IMR-90 (cell line): ENCODE measurements at regions not wholly inside any gene's neighbourhood (a gene's known extent, or its start where the extent isn't known, plus 50 kb on each side); places are given as distances from the start of the nearest gene placed in this dataset.

Experiments used
- ATAC-seq: fragments of 200-7000 bp; cut with Tn5 transposase; 2 replicates; pipeline ENCODE4 v1.9.1; 2020; ENCODE audit warnings: low read depth, mild to moderate bottlenecking, moderate library complexity
- BruUV-seq: library from RNA; stranded (reverse); fragments of 400-500 nt; replicated peaks from 2 replicates; lab custom pipeline; 2021; lab: Mats Ljungman, UMichigan
- CTCF ChIA-PET: fragments of 300-600 bp; formaldehyde crosslinking; extraction: SDS; loops from one replicate; lab custom pipeline; 2021; ENCODE audit warnings: antibody characterized with exemption; lab: Yijun Ruan, JAX
- POLR2A ChIA-PET: fragments of 300-600 bp; sonication (Branson Sonifier 250); formaldehyde crosslinking; loops from one replicate; lab custom pipeline; 2022; ENCODE audit warnings: antibody characterized with exemption; ENCODE audit not compliant: unreplicated experiment; lab: Charles Lee
- DNase-seq: peaks from one replicate; pipeline ENCODE4 v3.0.0; 2013
- H2AFZ ChIP-seq: replicated peaks from 2 replicates; pipeline ENCODE3; 2013; ENCODE audit warnings: low read length, mild to moderate bottlenecking; ENCODE audit not compliant: poor library complexity
- H2AK5ac ChIP-seq: 2 replicates; pipeline ENCODE4 v1.6.1; 2013; ENCODE audit warnings: low read depth, low read length, inconsistent platforms
- H2AK9ac ChIP-seq: replicated peaks from 2 replicates; pipeline ENCODE3; 2013; ENCODE audit warnings: mild to moderate bottlenecking, low read depth, low read length, moderate library complexity; ENCODE audit not compliant: poor library complexity
- H2BK120ac ChIP-seq: 2 replicates; pipeline ENCODE4 v1.6.1; 2013; ENCODE audit warnings: low read depth, low read length, inconsistent platforms
- H2BK15ac ChIP-seq: 3 replicates; pipeline ENCODE4 v1.6.1; 2013; ENCODE audit warnings: low read depth, low read length, inconsistent platforms
- H2BK20ac ChIP-seq: 2 replicates; pipeline ENCODE4 v1.6.1; 2013; ENCODE audit warnings: low read depth, mild to moderate bottlenecking, inconsistent platforms, low read length, moderate library complexity
- H2BK5ac ChIP-seq: 2 replicates; pipeline ENCODE4 v1.6.1; 2013; ENCODE audit warnings: mild to moderate bottlenecking, low read depth, low read length, inconsistent platforms; ENCODE audit not compliant: poor library complexity, severe bottlenecking
- H3K14ac ChIP-seq: replicated peaks from 2 replicates; pipeline ENCODE4 v1.6.1; 2013; ENCODE audit warnings: low read depth, low read length, inconsistent platforms
- H3K18ac ChIP-seq: 2 replicates; pipeline ENCODE4 v1.6.1; 2013; ENCODE audit warnings: low read depth, low read length, control low read depth
- H3K23ac ChIP-seq: 2 replicates; pipeline ENCODE4 v1.6.1; 2013; ENCODE audit warnings: low read depth, low read length, inconsistent platforms
- H3K27ac ChIP-seq: 2 replicates; pipeline ENCODE4 v1.5.1; 2013; ENCODE audit warnings: mild to moderate bottlenecking, control low read depth, low read length; ENCODE audit not compliant: insufficient read depth
- H3K27me3 ChIP-seq: 2 replicates; pipeline ENCODE4 v1.6.1; 2013; ENCODE audit warnings: low read length; ENCODE audit not compliant: control insufficient read depth, insufficient read depth
- H3K36me3 ChIP-seq: 2 replicates; pipeline ENCODE4 v1.6.1; 2013; ENCODE audit warnings: low read length, mixed read lengths; ENCODE audit not compliant: control insufficient read depth, insufficient read depth
- H3K4ac ChIP-seq: 2 replicates; pipeline ENCODE4 v1.6.1; 2013; ENCODE audit warnings: low read depth, low read length, inconsistent platforms
- H3K4me1 ChIP-seq: 2 replicates; pipeline ENCODE4 v1.6.1; 2013; ENCODE audit warnings: low read length, mixed read lengths; ENCODE audit not compliant: control insufficient read depth, insufficient read depth
- H3K4me2 ChIP-seq: 2 replicates; pipeline ENCODE4 v1.6.1; 2013; ENCODE audit warnings: low read depth, mild to moderate bottlenecking, control low read depth, low read length, moderate library complexity
- H3K4me3 ChIP-seq: 2 replicates; pipeline ENCODE4 v1.5.1; 2013; ENCODE audit warnings: low read depth, mild to moderate bottlenecking, control low read depth, low read length, moderate library complexity; ENCODE audit not compliant: insufficient read depth
- H3K56ac ChIP-seq: 2 replicates; pipeline ENCODE4 v1.6.1; 2013; ENCODE audit warnings: low read length, inconsistent platforms; ENCODE audit not compliant: insufficient read depth; ENCODE audit errors: extremely low read depth
- H3K79me1 ChIP-seq, 2 experiments: 2 replicates each; pipeline ENCODE4 v1.6.1; 2013; ENCODE audit warnings: low read length in 2 of 2, inconsistent platforms in 1 of 2, low read depth in 1 of 2
- H3K9ac ChIP-seq: 2 replicates; pipeline ENCODE4 v1.6.1; 2013; ENCODE audit warnings: low read depth, low read length, control low read depth
- H3K9me1 ChIP-seq: 2 replicates; pipeline ENCODE4 v1.6.1; 2013; ENCODE audit warnings: low read length, inconsistent platforms; ENCODE audit not compliant: insufficient read depth
- H3K9me3 ChIP-seq: 2 replicates; pipeline ENCODE4 v1.6.1; 2013; ENCODE audit warnings: low read length; ENCODE audit not compliant: control insufficient read depth, insufficient read depth
- H4K20me1 ChIP-seq: 2 replicates; pipeline ENCODE4 v1.6.1; 2013; ENCODE audit warnings: low read length, inconsistent platforms; ENCODE audit not compliant: insufficient read depth
- H4K5ac ChIP-seq: 2 replicates; pipeline ENCODE4 v1.6.1; 2013; ENCODE audit warnings: mild to moderate bottlenecking, low read depth, low read length, control low read depth
- H4K8ac ChIP-seq, 2 experiments: 2 replicates each; pipeline ENCODE4 v1.6.1; 2013; ENCODE audit warnings: low read depth in 2 of 2, low read length in 2 of 2, control low read depth in 1 of 2, inconsistent platforms in 1 of 2
- H4K91ac ChIP-seq: 2 replicates; pipeline ENCODE4 v1.6.1; 2013; ENCODE audit warnings: low read depth, low read length, inconsistent platforms; ENCODE audit not compliant: insufficient read depth
- BHLHE40 ChIP-seq: fragments of 150-350 bp; IDR thresholded peaks from 2 replicates; pipeline ENCODE4 v1.6.1; 2016; ENCODE audit warnings: mild to moderate bottlenecking, low read depth, low read length
- MAFK ChIP-seq: IDR thresholded peaks from 2 replicates; pipeline ENCODE4 v1.6.1; 2012; ENCODE audit warnings: low read depth, low read length, improper control_type of control experiment
- POLR2A ChIP-seq: IDR thresholded peaks from 2 replicates; pipeline ENCODE4 v1.6.1; 2012; ENCODE audit warnings: mild to moderate bottlenecking, low read depth, low read length
- WGBS, 2 experiments: methylation state at CpG; one replicate each; pipeline versions ENCODE4 v1.1.5 to v1.1.7; 2013; ENCODE audit warnings: missing lambda C conversion rate in 2 of 2; ENCODE audit not compliant: insufficient read length in 1 of 2; ENCODE audit errors: extremely low coverage in 2 of 2; 5-methylcytosine and 5-hydroxymethylcytosine counted together
- dilution Hi-C: fragments of 300-500 bp; cut with HindIII; formaldehyde crosslinking; loops from one replicate; pipeline ENCODE4 v1.14.3; 2018; ENCODE audit warnings: low sequenced_read_pairs; ENCODE audit not compliant: unreplicated experiment
- in situ Hi-C: fragments of 300-500 bp; cut with MboI; formaldehyde crosslinking; loops from 3 replicates; pipeline ENCODE4 v1.14.3; 2019; ENCODE audit warnings: low sequenced_read_pairs, inconsistent platforms, mixed read lengths
- intact Hi-C: fragments of 100-400 bp; cut with micrococcal nuclease; formaldehyde crosslinking; loops from 2 replicates; pipeline ENCODE4 v1.10.0; 2022
- TF ChIP-seq, protein P1 (sequence below): conservative IDR thresholded peaks from 2 replicates; pipeline ENCODE4 v1.5.1; 2012; ENCODE audit warnings: mild to moderate bottlenecking, low read depth, low read length, improper control_type of control experiment

DNA sequence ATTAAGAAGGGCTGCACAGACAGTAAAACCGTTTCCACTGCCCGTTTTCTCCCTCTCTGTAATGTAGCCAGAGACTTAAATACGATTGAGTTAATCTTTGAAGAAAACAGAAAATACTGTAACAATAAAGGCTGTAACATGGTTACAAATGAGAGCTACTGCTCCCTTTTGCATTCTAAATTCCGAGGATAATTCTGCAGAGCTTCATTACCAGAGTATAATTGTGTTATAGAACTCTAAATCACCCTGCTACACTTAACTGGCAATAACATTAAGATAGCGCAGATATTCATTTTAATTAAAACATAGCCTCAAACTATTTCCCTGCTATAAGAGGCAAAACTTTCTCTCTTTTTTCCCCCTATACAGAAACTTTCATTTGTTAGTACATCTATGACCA, 283.7 kb upstream of the BRINP1 start:
- H3K4me1 ChIP-seq = no peaks in the 10 kb centered on the region
- H2BK5ac ChIP-seq = no peak overlapping the region
- no peaks in the 10 kb centered on the region for H3K9me1 ChIP-seq
- H4K5ac ChIP-seq = no peak overlapping the region
- no peak overlapping the region for H2AFZ ChIP-seq
- no peaks in the 10 kb centered on the region for H4K20me1 ChIP-seq
- H2BK20ac ChIP-seq = no peak overlapping the region
- POLR2A ChIA-PET = no interaction called here
- H3K4me3 ChIP-seq = no peak overlapping the region
- H3K36me3 ChIP-seq = no peaks in the 10 kb centered on the region
- in situ Hi-C loops = no loop called here
- no CpG with 5 or more reads among the region's 5 CpGs for WGBS, 2 experiments
- no peaks in the 10 kb centered on the region for H3K79me1 ChIP-seq
- no peak overlapping the region for H4K8ac ChIP-seq
- no peaks in the 10 kb centered on the region for H3K27me3 ChIP-seq
- no peak overlapping the region for H3K18ac ChIP-seq
- ATAC-seq (no peak), DNase-seq (no peak)
- TF ChIP-seq BHLHE40 (no peak), MAFK (no peak), POLR2A (no peak)
- TF ChIP-seq, protein P1, sequence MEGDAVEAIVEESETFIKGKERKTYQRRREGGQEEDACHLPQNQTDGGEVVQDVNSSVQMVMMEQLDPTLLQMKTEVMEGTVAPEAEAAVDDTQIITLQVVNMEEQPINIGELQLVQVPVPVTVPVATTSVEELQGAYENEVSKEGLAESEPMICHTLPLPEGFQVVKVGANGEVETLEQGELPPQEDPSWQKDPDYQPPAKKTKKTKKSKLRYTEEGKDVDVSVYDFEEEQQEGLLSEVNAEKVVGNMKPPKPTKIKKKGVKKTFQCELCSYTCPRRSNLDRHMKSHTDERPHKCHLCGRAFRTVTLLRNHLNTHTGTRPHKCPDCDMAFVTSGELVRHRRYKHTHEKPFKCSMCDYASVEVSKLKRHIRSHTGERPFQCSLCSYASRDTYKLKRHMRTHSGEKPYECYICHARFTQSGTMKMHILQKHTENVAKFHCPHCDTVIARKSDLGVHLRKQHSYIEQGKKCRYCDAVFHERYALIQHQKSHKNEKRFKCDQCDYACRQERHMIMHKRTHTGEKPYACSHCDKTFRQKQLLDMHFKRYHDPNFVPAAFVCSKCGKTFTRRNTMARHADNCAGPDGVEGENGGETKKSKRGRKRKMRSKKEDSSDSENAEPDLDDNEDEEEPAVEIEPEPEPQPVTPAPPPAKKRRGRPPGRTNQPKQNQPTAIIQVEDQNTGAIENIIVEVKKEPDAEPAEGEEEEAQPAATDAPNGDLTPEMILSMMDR = no peak
- dilution Hi-C loops = no loop called here
- intact Hi-C loops = no loop called here
- H2BK15ac ChIP-seq = no peak overlapping the region
- CTCF ChIA-PET = no interaction called here
- H3K4me2 ChIP-seq = no peak overlapping the region
- no peak overlapping the region for H3K14ac ChIP-seq
- H2BK120ac ChIP-seq = no peak overlapping the region
- no peak overlapping the region for H3K4ac ChIP-seq
- H3K9me3 ChIP-seq = peaks cover 3% of the 10 kb centered on the region; the same call in 1 of the 2 replicates
- BruUV-seq = no TSS peak
- H2AK9ac ChIP-seq = no peak overlapping the region
- H3K23ac ChIP-seq = no peak overlapping the region
- H3K27ac ChIP-seq = no peak overlapping the region
- H2AK5ac ChIP-seq = no peak overlapping the region
- H4K91ac ChIP-seq = no peak overlapping the region
- no peak overlapping the region for H3K56ac ChIP-seq
- no peak overlapping the region for H3K9ac ChIP-seq
